ENCODE measurements at regions not wholly inside any gene's neighbourhood (a gene's known extent, or its start where the extent isn't known, plus 50 kb on each side); places are given as distances from the start of the nearest gene placed in this dataset.
"Not testable (repeated sequence)": the region's sequence is repeated elsewhere in the genome, so short reads cannot be mapped to it uniquely, and the experiment has no call there.

DNA sequence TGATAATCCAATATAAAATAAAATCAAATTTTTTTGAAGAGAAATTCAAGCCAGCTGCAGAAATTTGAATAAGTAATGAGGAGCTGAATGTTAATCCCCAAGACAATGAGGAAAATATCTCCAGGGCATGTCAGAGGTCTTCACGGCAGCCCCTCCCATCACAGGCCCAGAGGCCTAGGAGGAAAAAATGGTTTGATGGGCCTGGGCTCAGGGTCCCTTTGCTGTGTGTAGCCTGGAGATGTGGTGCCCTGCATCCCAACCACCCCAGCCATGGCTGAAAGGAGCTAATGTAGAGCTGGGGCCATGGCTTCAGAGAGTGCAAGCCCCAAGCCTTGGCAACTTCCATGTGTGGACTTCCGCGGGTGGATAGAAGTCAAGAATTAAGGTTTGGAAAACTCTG lies 618.3 kb downstream of the TAF11L14 start:
- no peak for ATAC-seq (replicated peaks)
- H3K9me3 Mint-ChIP-seq, result peaks cover 6 to 12% of the 10 kb centered on the region in 2 donors
- no peak overlapping the region for H3K27ac Mint-ChIP-seq
- H3K36me3 Mint-ChIP-seq, result no peaks in the 10 kb centered on the region
- no peak overlapping the region for H3K4me3 Mint-ChIP-seq
- peaks cover 0 to 3% of the 10 kb centered on the region in 2 donors for H3K27me3 Mint-ChIP-seq
- no peak for DNase-seq
- no peaks in the 10 kb centered on the region for H3K4me1 Mint-ChIP-seq

GRCh38 chr5:18264126-18264882 lies 630.0 kb downstream of the TAF11L14 start:
- no peaks in the 10 kb centered on the region for H3K36me3 Mint-ChIP-seq
- no peak overlapping the region for H3K27ac Mint-ChIP-seq
- DNase-seq, result no peak
- H3K27me3 Mint-ChIP-seq, result no peaks in the 10 kb centered on the region
- peaks cover 4 to 6% of the 10 kb centered on the region in 2 donors for H3K9me3 Mint-ChIP-seq
- no peak for ATAC-seq (replicated peaks)
- H3K4me1 Mint-ChIP-seq, result no peaks in the 10 kb centered on the region
- H3K4me3 Mint-ChIP-seq, result no peak overlapping the region

DNA sequence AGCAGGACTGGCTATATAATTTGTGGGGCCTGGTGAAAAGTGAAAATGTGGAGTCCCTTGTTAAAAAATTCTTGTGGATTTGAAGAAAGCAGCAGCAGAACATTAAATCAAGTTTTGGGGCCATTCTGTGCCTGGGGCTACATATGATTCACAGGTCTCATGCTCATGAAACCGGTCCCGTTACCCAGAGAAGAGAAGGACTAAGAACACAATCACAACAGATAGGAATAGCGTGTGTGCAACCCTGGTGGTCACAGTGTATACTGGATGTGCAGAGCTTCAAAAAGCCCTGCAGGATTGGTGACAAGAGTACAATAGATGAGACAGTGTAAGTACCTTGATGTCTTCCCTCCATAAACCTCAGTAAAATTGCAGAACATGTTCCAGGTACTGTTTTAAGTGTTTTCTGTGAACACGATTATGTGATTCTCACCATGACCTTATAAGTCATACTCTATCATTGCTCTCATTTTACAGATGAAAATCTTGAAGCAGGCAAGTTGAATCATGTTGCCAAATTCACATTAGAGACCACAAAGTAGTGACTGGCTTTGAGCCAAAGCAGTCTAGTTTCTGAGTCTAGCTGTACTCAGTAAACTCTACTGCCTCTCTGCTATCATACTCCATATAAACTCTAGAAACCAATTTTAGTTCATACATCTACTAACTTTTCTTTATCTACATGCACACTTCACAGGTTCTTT lies 636.5 kb downstream of the TAF11L14 start:
- H3K9me3 Mint-ChIP-seq, result peaks cover 0 to 3% of the 10 kb centered on the region in 2 donors
- H3K27me3 Mint-ChIP-seq, result no peaks in the 10 kb centered on the region
- no peaks in the 10 kb centered on the region for H3K36me3 Mint-ChIP-seq
- no peak overlapping the region for H3K4me3 Mint-ChIP-seq
- no peak overlapping the region for H3K27ac Mint-ChIP-seq
- DNase-seq (no peak), ATAC-seq (replicated peaks) (no peak)
- no peaks in the 10 kb centered on the region for H3K4me1 Mint-ChIP-seq

DNA sequence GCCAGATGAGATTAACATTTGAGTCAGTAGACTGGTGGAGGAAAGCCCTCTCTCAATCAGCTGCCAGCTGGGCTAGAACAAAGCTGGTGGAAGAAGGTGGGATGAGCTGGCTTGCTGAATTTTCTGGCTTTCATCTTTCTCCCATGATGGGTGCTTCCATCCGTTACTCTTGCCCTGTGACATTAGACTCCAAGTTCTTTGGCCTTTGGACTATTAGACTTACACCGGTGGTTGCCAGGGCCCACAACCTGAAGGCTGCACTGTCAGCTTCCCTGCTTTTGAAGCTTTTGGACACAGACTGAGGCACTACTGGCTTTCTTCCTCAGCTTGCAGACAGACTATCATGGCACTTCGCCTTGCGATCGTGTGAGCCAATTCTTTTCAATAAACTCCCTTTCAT lies 642.7 kb downstream of the TAF11L14 start:
- H3K4me3 Mint-ChIP-seq, result no peak overlapping the region
- H3K27ac Mint-ChIP-seq, result no peak overlapping the region
- H3K4me1 Mint-ChIP-seq, result no peaks in the 10 kb centered on the region
- no peak for ATAC-seq (replicated peaks)
- H3K9me3 Mint-ChIP-seq, result no peaks in the 10 kb centered on the region
- no peak for DNase-seq
- no peaks in the 10 kb centered on the region for H3K36me3 Mint-ChIP-seq
- no peaks in the 10 kb centered on the region for H3K27me3 Mint-ChIP-seq

GRCh38 chr5:18281947-18282581 lies 647.8 kb downstream of the TAF11L14 start:
- ATAC-seq (replicated peaks) (no peak), DNase-seq (no peak)
- no peak overlapping the region for H3K4me3 Mint-ChIP-seq
- no peaks in the 10 kb centered on the region for H3K4me1 Mint-ChIP-seq
- H3K36me3 Mint-ChIP-seq, result no peaks in the 10 kb centered on the region
- no peak overlapping the region for H3K27ac Mint-ChIP-seq
- peaks cover 0 to 5% of the 10 kb centered on the region in 2 donors for H3K27me3 Mint-ChIP-seq
- H3K9me3 Mint-ChIP-seq, result peaks cover 1 to 4% of the 10 kb centered on the region in 2 donors

DNA sequence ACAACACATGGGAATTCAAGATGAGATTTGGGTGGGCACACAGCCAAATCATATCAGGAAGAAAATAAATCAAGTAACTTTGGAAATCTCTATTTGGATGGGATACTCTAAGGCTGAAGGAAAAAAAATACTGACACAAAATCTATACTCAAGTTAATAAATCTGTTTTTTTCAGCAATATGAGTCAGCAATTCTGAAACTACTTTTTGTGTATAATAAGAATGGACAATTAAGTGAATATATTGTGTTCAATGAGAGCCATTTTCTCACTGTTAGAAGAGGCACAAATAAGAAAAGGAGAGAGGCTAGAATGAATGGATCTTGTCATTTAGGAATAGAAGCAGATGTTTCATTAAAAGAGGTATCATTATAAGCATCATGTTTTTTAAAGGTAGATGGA lies 651.0 kb downstream of the TAF11L14 start:
- ATAC-seq (replicated peaks) (no peak), DNase-seq (no peak)
- Mint-ChIP-seq H3K27ac (no peak overlapping the region), H3K36me3 (no peaks in the 10 kb centered on the region), H3K9me3 (peaks cover 1 to 4% of the 10 kb centered on the region in 2 donors), H3K4me1 (no peaks in the 10 kb centered on the region), H3K27me3 (peaks cover 6 to 9% of the 10 kb centered on the region in 2 donors), H3K4me3 (no peak overlapping the region)

GRCh38 chr5:18292146-18292545 lies 657.9 kb downstream of the TAF11L14 start:
- H3K27me3 Mint-ChIP-seq, result peaks cover 4 to 15% of the 10 kb centered on the region in 2 donors
- H3K9me3 Mint-ChIP-seq, result no peaks in the 10 kb centered on the region
- no peaks in the 10 kb centered on the region for H3K36me3 Mint-ChIP-seq
- no peak overlapping the region for H3K4me3 Mint-ChIP-seq
- no peak for DNase-seq
- H3K27ac Mint-ChIP-seq, result no peak overlapping the region
- ATAC-seq (replicated peaks), result no peak
- H3K4me1 Mint-ChIP-seq, result no peaks in the 10 kb centered on the region

GRCh38 chr5:18295696-18296095 lies 661.4 kb downstream of the TAF11L14 start:
- H3K27ac Mint-ChIP-seq; ATAC-seq (replicated peaks); DNase-seq; H3K27me3 Mint-ChIP-seq; H3K36me3 Mint-ChIP-seq; H3K9me3 Mint-ChIP-seq; H3K4me3 Mint-ChIP-seq: not testable (repeated sequence)
- H3K4me1 Mint-ChIP-seq, result peaks cover 8 to 12% of the 10 kb centered on the region in 2 donors

DNA sequence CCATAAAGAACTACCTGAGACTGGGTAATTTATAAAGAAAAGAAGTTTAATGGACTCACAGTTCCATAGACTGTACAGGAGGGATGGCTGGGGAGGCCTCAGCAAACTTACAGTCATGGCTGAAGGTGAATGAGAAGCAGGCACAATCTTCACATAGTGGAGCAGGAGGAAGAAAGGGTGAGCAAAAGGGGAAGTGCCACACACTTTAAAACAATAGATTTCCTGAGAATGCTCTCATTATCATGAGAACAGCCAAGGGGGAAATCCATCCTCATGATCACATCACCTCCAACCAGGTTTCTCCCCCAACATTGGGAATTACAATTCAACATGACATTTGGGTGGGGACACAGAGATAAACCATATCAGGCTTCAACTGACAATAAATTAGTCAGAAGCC lies 664.9 kb downstream of the TAF11L14 start:
- H3K9me3 Mint-ChIP-seq, result no peaks in the 10 kb centered on the region
- H3K4me1 Mint-ChIP-seq, result peaks cover 10 to 12% of the 10 kb centered on the region in 2 donors
- H3K27me3 Mint-ChIP-seq, result peaks cover 6 to 8% of the 10 kb centered on the region in 2 donors
- DNase-seq (no peak), ATAC-seq (replicated peaks) (peak; percentile 84 to 94)
- H3K27ac Mint-ChIP-seq, result no peak overlapping the region
- H3K36me3 Mint-ChIP-seq, result no peaks in the 10 kb centered on the region
- H3K4me3 Mint-ChIP-seq, result no peak overlapping the region

DNA sequence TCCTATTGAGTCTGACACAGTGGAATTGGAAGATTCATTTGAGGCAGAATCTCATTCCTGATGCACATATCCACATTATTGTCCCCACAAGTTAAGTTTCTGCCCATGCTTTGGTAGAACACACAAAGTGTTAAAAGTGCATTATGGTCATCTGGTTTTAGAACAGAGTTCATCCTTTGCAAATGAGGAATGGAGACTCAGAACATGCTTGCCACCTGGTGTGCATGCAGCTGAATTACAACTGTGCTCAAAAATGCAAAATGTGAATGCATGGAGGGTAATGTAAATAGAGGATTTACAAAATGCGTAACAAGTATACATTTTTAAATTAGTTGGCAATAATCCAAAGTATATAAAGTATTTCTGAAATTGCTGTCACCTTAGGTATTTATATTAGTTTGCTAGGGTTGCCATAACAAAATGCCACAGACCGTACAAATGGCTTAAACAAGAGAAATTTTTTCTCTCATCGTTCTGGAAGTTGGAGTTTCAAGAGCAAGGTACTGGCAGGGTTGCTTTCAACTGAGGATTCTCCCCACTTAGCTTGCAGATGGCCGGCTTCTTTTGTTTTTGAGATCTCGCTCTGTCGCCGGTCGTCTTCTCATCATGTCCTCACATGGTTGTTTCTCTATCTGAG lies 671.1 kb downstream of the TAF11L14 start:
- ATAC-seq (replicated peaks), result peak; percentile 52 to 65
- H3K27ac Mint-ChIP-seq, result no peak overlapping the region
- peak; percentile 13 for DNase-seq
- peaks cover 0 to 2% of the 10 kb centered on the region in 2 donors for H3K9me3 Mint-ChIP-seq
- H3K36me3 Mint-ChIP-seq, result no peaks in the 10 kb centered on the region
- H3K4me1 Mint-ChIP-seq, result peaks cover 0 to 1% of the 10 kb centered on the region in 2 donors
- peaks cover 6 to 22% of the 10 kb centered on the region in 2 donors for H3K27me3 Mint-ChIP-seq
- no peak overlapping the region for H3K4me3 Mint-ChIP-seq

DNA sequence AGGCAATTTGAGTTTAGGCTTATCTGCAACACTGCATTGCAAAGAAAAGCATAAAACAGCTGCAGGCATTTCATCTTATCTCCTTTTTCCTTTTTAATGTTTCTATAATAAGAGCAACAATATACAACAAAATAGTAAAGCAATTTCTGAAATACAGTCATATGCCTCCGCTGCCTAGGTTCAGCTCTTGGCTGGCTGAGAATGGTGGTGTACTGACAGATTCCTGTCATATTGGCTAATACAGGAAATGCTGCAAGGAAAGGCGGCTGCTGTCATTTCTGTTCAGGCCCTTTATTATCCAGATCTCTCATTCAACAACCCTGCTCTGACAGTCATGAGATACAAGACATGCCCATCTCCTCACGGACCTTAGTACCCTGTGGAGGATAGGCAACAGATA lies 677.0 kb downstream of the TAF11L14 start:
- H3K4me3 Mint-ChIP-seq, result no peak overlapping the region
- H3K9me3 Mint-ChIP-seq, result peaks cover 0 to 2% of the 10 kb centered on the region in 2 donors
- no peak for DNase-seq
- no peak for ATAC-seq (replicated peaks)
- H3K4me1 Mint-ChIP-seq, result no peaks in the 10 kb centered on the region
- H3K36me3 Mint-ChIP-seq, result no peaks in the 10 kb centered on the region
- H3K27me3 Mint-ChIP-seq, result peaks cover 10 to 16% of the 10 kb centered on the region in 2 donors
- H3K27ac Mint-ChIP-seq, result no peak overlapping the region

GRCh38 chr5:18312016-18312415 lies 677.8 kb downstream of the TAF11L14 start:
- DNase-seq (no peak), ATAC-seq (replicated peaks) (no peak)
- H3K4me1 Mint-ChIP-seq, result no peaks in the 10 kb centered on the region
- peaks cover 11 to 15% of the 10 kb centered on the region in 2 donors for H3K27me3 Mint-ChIP-seq
- H3K36me3 Mint-ChIP-seq, result no peaks in the 10 kb centered on the region
- no peak overlapping the region for H3K4me3 Mint-ChIP-seq
- H3K27ac Mint-ChIP-seq, result no peak overlapping the region
- peaks cover 0 to 2% of the 10 kb centered on the region in 2 donors for H3K9me3 Mint-ChIP-seq

- no peak overlapping the region for H3K27ac Mint-ChIP-seq
- peaks cover 13 to 20% of the 10 kb centered on the region in 2 donors for H3K27me3 Mint-ChIP-seq
- no peak for DNase-seq
- no peaks in the 10 kb centered on the region for H3K4me1 Mint-ChIP-seq
- no peak for ATAC-seq (replicated peaks)
- H3K36me3 Mint-ChIP-seq, result no peaks in the 10 kb centered on the region
- H3K4me3 Mint-ChIP-seq, result no peak overlapping the region
- H3K9me3 Mint-ChIP-seq, result peaks cover 0 to 2% of the 10 kb centered on the region in 2 donors
These were observed 680.0 kb downstream of the TAF11L14 start for GRCh38 chr5:18314192-18314778.
